HCT116 (cell line): ENCODE measurements at regions not wholly inside any gene's neighbourhood (a gene's known extent, or its start where the extent isn't known, plus 50 kb on each side); places are given as distances from the start of the nearest gene placed in this dataset.

ENCODE experiments used
- ATAC-seq: fragments of 200-7000 bp; cut with Tn5 transposase; 2 replicates; pipeline ENCODE4 v1.9.1; 2020; ENCODE audit warnings: mild to moderate bottlenecking, moderate library complexity
- BruUV-seq: library from RNA; stranded (reverse); fragments of 400-500 nt; replicated peaks from 2 replicates; lab custom pipeline; 2021; lab: Mats Ljungman, UMichigan
- CTCF ChIA-PET: fragments of 300-600 bp; sonication (Branson Sonifier 250); formaldehyde crosslinking; loops from one replicate; lab custom pipeline; 2021; ENCODE audit warnings: antibody characterized with exemption; lab: Charles Lee
- POLR2A ChIA-PET: fragments of 300-600, 350-600 bp; sonication (Branson Sonifier 250); formaldehyde crosslinking; loops from one replicate; lab custom pipeline; 2021; ENCODE audit warnings: antibody characterized with exemption; lab: Charles Lee
- RAD21 ChIA-PET, 2 experiments: fragments of 300-600 bp; sonication (Branson Sonifier 250); formaldehyde crosslinking; loops; one replicate each; lab custom pipeline; 2023; ENCODE audit warnings: low total read pairs in 2 of 2; ENCODE audit not compliant: uncharacterized antibody in 2 of 2, unreplicated experiment in 2 of 2, low non-redundant PET in 1 of 2; lab: Charles Lee
- DNase-seq: peaks from one replicate; pipeline ENCODE4 v3.0.0-alpha.2; 2010; ENCODE audit warnings: low read depth, low spot score
- H2AFZ ChIP-seq: fragments of 200-600 bp; shearing (Covaris generic), sonication (generic); 2 replicates; pipeline ENCODE4 v1.6.1; 2017; ENCODE audit warnings: low read depth, mixed run types, mixed read lengths, antibody characterized with exemption, low read length; ENCODE audit not compliant: poor library complexity, severe bottlenecking
- H3K27ac ChIP-seq: 2 replicates; pipeline ENCODE4 v1.5.1; 2012; ENCODE audit warnings: low read depth, low read length
- H3K27me3 ChIP-seq: fragments of 200-600 bp; sonication (generic); 2 replicates; pipeline ENCODE4 v1.6.1; 2016; ENCODE audit warnings: mixed run types, low read length, mixed read lengths; ENCODE audit not compliant: insufficient read depth
- H3K36me3 ChIP-seq, 2 experiments: fragments of 200-500 bp in 1 of 2; fragments of 200-600 bp in 1 of 2; sonication (Bioruptor generic) in 1 of 2; sonication (generic) in 1 of 2; 2 replicates each; pipeline versions ENCODE4 v1.5.1 to v1.6.1; 2014 to 2016; ENCODE audit warnings: low read length in 2 of 2, inconsistent platforms in 1 of 2, mixed read lengths in 1 of 2, mixed run types in 1 of 2; ENCODE audit not compliant: insufficient read depth in 2 of 2, control insufficient read depth in 1 of 2
- H3K4me1 ChIP-seq, 2 experiments: fragments of 200-600 bp in 1 of 2; sonication (generic) in 1 of 2; 2 replicates each; pipeline versions ENCODE4 v1.5.1 to v1.6.1; 2012 to 2017; ENCODE audit warnings: low read length in 2 of 2, inconsistent platforms in 1 of 2, mild to moderate bottlenecking in 1 of 2, mixed read lengths in 1 of 2, mixed run types in 1 of 2, moderate library complexity in 1 of 2; ENCODE audit not compliant: insufficient read depth in 2 of 2, control insufficient read depth in 1 of 2
- H3K4me2 ChIP-seq: fragments of 200-600 bp; sonication (generic); 2 replicates; pipeline ENCODE4 v1.6.1; 2017; ENCODE audit warnings: mixed run types, low read length, mixed read lengths
- H3K4me3 ChIP-seq, 2 experiments: fragments of 200-600 bp in 1 of 2; sonication (generic) in 1 of 2; replicated peaks in 1 of 2; 2 replicates each; pipeline ENCODE4 v1.5.1; 2011 to 2016; ENCODE audit warnings: low read length in 2 of 2, control low read depth in 1 of 2, low read depth in 1 of 2, mild to moderate bottlenecking in 1 of 2, mixed read lengths in 1 of 2, mixed run types in 1 of 2
- H3K79me2 ChIP-seq: fragments of 200-600 bp; sonication (generic); 2 replicates; pipeline ENCODE4 v1.6.1; 2017; ENCODE audit warnings: mild to moderate bottlenecking, mixed run types, low read length, moderate library complexity, mixed read lengths; ENCODE audit not compliant: insufficient read depth
- H3K9ac ChIP-seq: fragments of 200-600 bp; sonication (generic); 2 replicates; pipeline ENCODE4 v1.6.1; 2016; ENCODE audit warnings: low read length, mixed read lengths
- H3K9me2 ChIP-seq: fragments of 200-600 bp; sonication (generic), shearing (Covaris generic); 2 replicates; pipeline ENCODE4 v1.6.1; 2017; ENCODE audit warnings: mixed run types, mild to moderate bottlenecking, moderate library complexity; ENCODE audit not compliant: insufficient read depth
- H3K9me3 ChIP-seq, 2 experiments: fragments of 200-500 bp in 1 of 2; fragments of 200-600 bp in 1 of 2; sonication (Bioruptor generic) in 1 of 2; sonication (generic) in 1 of 2; 2 replicates each; pipeline ENCODE4 v1.6.1; 2014 to 2017; ENCODE audit warnings: low read length in 2 of 2, mixed read lengths in 2 of 2, inconsistent platforms in 1 of 2, low read depth in 1 of 2, mild to moderate bottlenecking in 1 of 2, mixed run types in 1 of 2, moderate library complexity in 1 of 2; ENCODE audit not compliant: control insufficient read depth in 1 of 2, insufficient read depth in 1 of 2
- H4K20me1 ChIP-seq: fragments of 200-600 bp; sonication (generic), shearing (Covaris generic); 2 replicates; pipeline ENCODE4 v1.6.1; 2017; ENCODE audit warnings: mixed run types, mild to moderate bottlenecking, moderate library complexity; ENCODE audit not compliant: insufficient read depth
- ATF3 ChIP-seq: IDR thresholded peaks from 2 replicates; pipeline ENCODE4 v1.6.1; 2012
- CTCF ChIP-seq, 3 experiments: fragments of 200-600 bp in 1 of 3; sonication (generic) in 1 of 3; IDR thresholded peaks in 2 of 3; conservative IDR thresholded peaks in 1 of 3; 2 replicates each; pipeline ENCODE4 v1.5.1; 2012 to 2017; ENCODE audit warnings: low read depth in 2 of 3, low read length in 2 of 3, antibody characterized with exemption in 1 of 3, borderline replicate concordance in 1 of 3, control low read depth in 1 of 3, mild to moderate bottlenecking in 1 of 3, mixed read lengths in 1 of 3, mixed run types in 1 of 3, moderate library complexity in 1 of 3; ENCODE audit not compliant: insufficient read depth in 1 of 3
- EZH2 ChIP-seq: fragments of 200-600 bp; sonication (generic); IDR thresholded peaks from 2 replicates; pipeline ENCODE4 v1.6.1; 2017; ENCODE audit warnings: antibody characterized with exemption, mixed run types
- EZH2phosphoT487 ChIP-seq: fragments of 200-600 bp; IDR thresholded peaks from 2 replicates; pipeline ENCODE4 v1.6.1; 2018; ENCODE audit warnings: antibody characterized with exemption, borderline replicate concordance
- FOSL1 ChIP-seq: IDR thresholded peaks from 2 replicates; pipeline ENCODE4 v1.6.1; 2012; ENCODE audit warnings: low read depth
- JUND ChIP-seq: IDR thresholded peaks from 2 replicates; pipeline ENCODE4 v1.6.1; 2012
- MAX ChIP-seq: IDR thresholded peaks from 2 replicates; pipeline ENCODE4 v1.6.1; 2012
- POLR2A ChIP-seq: IDR thresholded peaks from 2 replicates; pipeline ENCODE4 v1.7.0; 2011; ENCODE audit warnings: borderline replicate concordance; ENCODE audit not compliant: insufficient read depth, insufficient read length; ENCODE audit errors: extremely low read depth
- POLR2AphosphoS5 ChIP-seq: IDR thresholded peaks from 2 replicates; pipeline ENCODE4 v1.6.1; 2011; ENCODE audit warnings: mild to moderate bottlenecking, low read depth, low read length, moderate library complexity
- REST ChIP-seq: IDR thresholded peaks from 2 replicates; pipeline ENCODE4 v1.6.1; 2012; ENCODE audit warnings: low read depth
- SIN3A ChIP-seq: IDR thresholded peaks from 2 replicates; pipeline ENCODE4 v1.6.1; 2012; ENCODE audit warnings: low read depth
- SP1 ChIP-seq: IDR thresholded peaks from 2 replicates; pipeline ENCODE4 v1.6.1; 2012; ENCODE audit warnings: low read depth
- SRF ChIP-seq: IDR thresholded peaks from 2 replicates; pipeline ENCODE4 v1.6.1; 2012; ENCODE audit warnings: low read depth
- TCF7L2 ChIP-seq: IDR thresholded peaks from 2 replicates; pipeline ENCODE4 v1.7.0; 2011; ENCODE audit warnings: borderline replicate concordance, inconsistent platforms; ENCODE audit not compliant: insufficient read depth, insufficient read length; ENCODE audit errors: extremely low read depth
- YY1 ChIP-seq: IDR thresholded peaks from 2 replicates; pipeline ENCODE4 v1.6.1; 2011; ENCODE audit warnings: low read length, low read depth, moderate library complexity, mild to moderate bottlenecking; ENCODE audit not compliant: insufficient replicate concordance; ENCODE audit errors: extremely low read depth
- ZFX ChIP-seq: fragments of 450-650 bp; IDR thresholded peaks from 2 replicates; pipeline ENCODE4 v1.6.1; 2017
- intact Hi-C: fragments of 100-400 bp; cut with micrococcal nuclease; formaldehyde crosslinking; loops from 2 replicates; pipeline ENCODE4 v1.10.0; 2022

GRCh38 chr15:96732704-96733103 lies 402.2 kb downstream of the NR2F2 start:
- CTCF ChIA-PET, result no interaction called here
- Histone ChIP-seq H3K4me1 (no peaks in the 10 kb centered on the region), H2AFZ (no peak overlapping the region), H3K4me3 (no peak overlapping the region), H3K9me3 (no peaks in the 10 kb centered on the region), H3K36me3 (no peaks in the 10 kb centered on the region), H4K20me1 (no peaks in the 10 kb centered on the region), H3K79me2 (no peaks in the 10 kb centered on the region), H3K9ac (no peak overlapping the region), H3K4me2 (no peak overlapping the region), H3K9me2 (no peaks in the 10 kb centered on the region), H3K27ac (no peak overlapping the region), H3K27me3 (no peaks in the 10 kb centered on the region)
- TF ChIP-seq SRF, result no peak
- no peak for TF ChIP-seq YY1
- no peak for TF ChIP-seq ZFX
- no peak for TF ChIP-seq SIN3A
- no peak for TF ChIP-seq POLR2A
- TF ChIP-seq POLR2AphosphoS5, result no peak
- TF ChIP-seq SP1, result no peak
- no peak for TF ChIP-seq EZH2phosphoT487
- TF ChIP-seq EZH2, result no peak
- no peak for TF ChIP-seq FOSL1
- TF ChIP-seq ATF3, result no peak
- no peak for TF ChIP-seq REST
- TF ChIP-seq TCF7L2, result no peak
- TF ChIP-seq JUND, result no peak
- TF ChIP-seq MAX, result no peak
- TF ChIP-seq CTCF (IDR thresholded peaks at IDR 0.05 in 2 of 3, conservative IDR thresholded peaks at IDR 0.05 in 1 of 3; ENCODE audit: borderline replicate concordance in 1 of 3, insufficient read depth in 1 of 3, low read depth in 2 of 3, low read length in 2 of 3), result no peak
- ATAC-seq (no peak), DNase-seq (no peak)
- no TSS peak for BruUV-seq
- intact Hi-C loops, result no loop called here
- POLR2A ChIA-PET, result no interaction called here
- RAD21 ChIA-PET, result no interaction called here
